Stimulated activated CD4-positive, alpha-beta T cell treated with anti-CD3 and anti-CD28 coated beads, Interleukin-4, amount 100 ng/mL, for 48 hours (primary cell): ENCODE measurements at regions not wholly inside any gene's neighbourhood (a gene's known extent, or its start where the extent isn't known, plus 50 kb on each side); places are given as distances from the start of the nearest gene placed in this dataset.
"Not testable (repeated sequence)": the region's sequence is repeated elsewhere in the genome, so short reads cannot be mapped to it uniquely, and the experiment has no call there.

Source experiments
- DNase-seq, 2 donors: peaks; one replicate each; pipeline ENCODE4 v3.0.0-alpha.2; 2020; ENCODE audit warnings: low read depth in 2 of 2

- DNase-seq, result no peak
These were observed 76.0 kb downstream of the CHD9NB start for GRCh38 chr16:52976539-52977167.

GRCh38 chr16:52967744-52968143 is 85.0 kb downstream of the CHD9NB start:
- no peak for DNase-seq

- no peak for DNase-seq
These were observed 88.4 kb downstream of the CHD9NB start for GRCh38 chr16:52964290-52964689.

GRCh38 chr16:52963855-52964242 is 88.8 kb downstream of the CHD9NB start:
- DNase-seq, result no peak

- DNase-seq, result no peak
These were observed 89.4 kb downstream of the CHD9NB start for GRCh38 chr16:52963212-52963854.

- no peak for DNase-seq
These were observed 93.7 kb downstream of the CHD9NB start for GRCh38 chr16:52958951-52959350.

GRCh38 chr16:52957199-52957598 is 95.5 kb downstream of the CHD9NB start:
- DNase-seq, result no peak

GRCh38 chr16:52956044-52956443 is 96.7 kb downstream of the CHD9NB start:
- no peak for DNase-seq

GRCh38 chr16:52953215-52953614 is 99.5 kb downstream of the CHD9NB start:
- no peak for DNase-seq

- no peak for DNase-seq
These were observed 103.8 kb downstream of the CHD9NB start for GRCh38 chr16:52948946-52949345.

GRCh38 chr16:52932321-52932720 is 120.4 kb downstream of the CHD9NB start:
- DNase-seq, result no peak

GRCh38 chr16:52929478-52930400 is 123.0 kb downstream of the CHD9NB start:
- DNase-seq, result no peak

GRCh38 chr16:52928955-52929354 is 123.7 kb downstream of the CHD9NB start:
- DNase-seq, result no peak

- no peak for DNase-seq
These were observed 127.6 kb downstream of the CHD9NB start for GRCh38 chr16:52925143-52925542.

GRCh38 chr16:52924162-52924561 is 128.5 kb downstream of the CHD9NB start:
- no peak for DNase-seq

- DNase-seq, result no peak
These were observed 131.6 kb downstream of the CHD9NB start for GRCh38 chr16:52921104-52921503.

GRCh38 chr16:52920331-52920730 is 132.4 kb downstream of the CHD9NB start:
- DNase-seq, result no peak

- DNase-seq, result no peak
These were observed 138.3 kb downstream of the CHD9NB start for GRCh38 chr16:52914428-52914827.

- peak; percentile 9 to 15 for DNase-seq
These were observed 140.0 kb downstream of the CHD9NB start for GRCh38 chr16:52912565-52913173.

- not testable (repeated sequence) for DNase-seq
These were observed 144.6 kb downstream of the CHD9NB start for GRCh38 chr16:52908057-52908456.

GRCh38 chr16:52906281-52906680 is 146.4 kb downstream of the CHD9NB start:
- no peak for DNase-seq

GRCh38 chr16:52896478-52897164 is 156.1 kb downstream of the CHD9NB start:
- no peak for DNase-seq
